Epidermal melanocyte (primary cell): ENCODE measurements at regions not wholly inside any gene's neighbourhood (a gene's known extent, or its start where the extent isn't known, plus 50 kb on each side); places are given as distances from the start of the nearest gene placed in this dataset.

Experiments
- DNase-seq: peaks from one replicate; pipeline ENCODE4 v3.0.0; 2011; ENCODE audit warnings: low spot score; ENCODE audit not compliant: insufficient read length

DNA sequence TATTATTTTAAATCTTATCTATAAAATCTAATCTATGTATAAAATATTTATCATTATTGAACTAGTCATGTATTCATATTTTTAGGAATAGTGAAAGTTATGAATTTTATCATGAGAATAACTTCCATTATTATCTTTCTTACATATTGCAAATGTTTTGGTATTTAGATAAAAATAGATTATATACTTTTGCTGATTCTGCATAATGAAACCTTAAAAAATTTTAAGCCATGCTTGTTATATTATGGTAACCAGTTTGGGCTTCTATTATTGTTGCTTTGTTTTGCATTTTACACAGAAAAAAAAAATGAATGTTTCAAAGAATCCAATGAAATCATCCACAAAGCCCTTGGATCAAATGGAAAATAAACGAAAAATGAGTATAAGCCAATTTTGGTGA is 772.5 kb downstream of the NR2F1-AS1 start:
- DNase-seq: no peak

DNA sequence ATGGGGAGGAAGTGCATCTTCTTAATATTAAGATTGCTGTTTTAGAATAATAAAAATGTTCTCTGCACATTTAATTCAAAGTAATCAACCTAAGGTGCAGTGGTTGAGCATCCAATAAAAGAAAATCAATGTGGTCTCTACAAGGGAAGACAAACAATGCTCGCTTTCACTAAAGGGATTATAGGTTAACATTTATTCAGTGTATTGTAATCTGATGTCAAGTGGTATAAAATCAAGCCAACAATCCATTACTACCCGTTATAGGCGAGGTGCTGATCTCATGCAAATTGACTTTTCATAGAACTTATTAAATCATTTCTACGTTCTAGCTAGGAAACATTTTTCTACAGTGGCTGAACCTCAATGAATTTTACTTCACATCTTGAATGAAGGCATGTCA is 773.9 kb downstream of the NR2F1-AS1 start:
- DNase-seq: no peak

DNA sequence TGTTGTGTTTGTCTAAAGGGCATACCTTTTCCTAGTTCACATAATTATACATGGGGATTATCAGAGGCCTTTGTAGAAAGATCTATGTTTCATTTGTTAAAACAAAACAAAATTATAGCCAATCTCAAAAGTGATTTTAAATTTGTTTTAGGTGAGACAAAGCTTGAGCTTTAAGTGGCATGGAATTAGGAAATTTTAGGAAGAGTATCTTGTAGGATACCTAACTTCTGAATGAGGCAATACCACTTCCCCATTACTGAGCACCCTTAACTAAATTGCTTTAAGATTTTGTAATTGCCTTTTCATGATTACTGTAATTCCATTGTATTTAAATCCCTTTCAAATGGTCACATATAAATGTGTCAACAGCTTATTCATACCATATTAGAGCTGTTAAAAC is 775.6 kb downstream of the NR2F1-AS1 start:
- no peak for DNase-seq

DNA sequence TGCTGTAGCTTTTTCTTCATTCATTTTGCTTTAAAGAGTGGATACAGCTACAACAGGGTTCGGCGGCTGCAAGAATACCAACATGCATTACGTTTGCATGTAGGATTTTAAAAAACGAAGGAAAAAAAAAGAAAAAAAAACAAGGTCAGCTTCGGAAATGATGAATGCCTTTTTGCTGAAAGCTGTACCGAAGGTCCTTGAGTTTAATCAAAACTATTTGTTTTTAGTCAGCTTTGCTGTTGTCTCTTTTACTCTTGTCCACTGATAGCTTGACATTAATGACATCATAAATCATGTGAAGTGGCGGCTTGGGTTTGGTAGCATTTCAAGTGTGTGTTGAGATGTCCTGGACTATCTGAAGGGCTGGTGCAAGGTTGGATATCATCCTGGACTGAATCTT is 779.1 kb downstream of the NR2F1-AS1 start:
- no peak for DNase-seq

DNA sequence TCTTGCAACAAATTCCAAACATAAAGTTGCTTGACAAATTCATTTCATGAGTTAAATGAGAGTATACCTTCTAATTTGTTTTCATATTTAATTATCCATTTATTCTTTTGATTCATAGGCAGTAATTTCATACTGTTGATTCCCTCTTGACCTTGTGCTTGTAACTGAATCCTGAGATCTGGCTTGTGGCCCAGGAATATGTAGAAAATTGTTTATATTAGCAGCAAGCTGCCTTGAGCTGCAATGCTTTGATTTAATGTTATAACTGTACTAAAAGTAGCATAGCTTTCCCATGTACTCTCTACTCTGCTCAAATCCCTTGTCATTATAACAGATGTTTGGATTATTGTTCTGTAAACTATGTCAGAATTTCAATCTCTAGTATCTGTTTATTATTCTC is 780.7 kb downstream of the NR2F1-AS1 start:
- DNase-seq: no peak

DNA sequence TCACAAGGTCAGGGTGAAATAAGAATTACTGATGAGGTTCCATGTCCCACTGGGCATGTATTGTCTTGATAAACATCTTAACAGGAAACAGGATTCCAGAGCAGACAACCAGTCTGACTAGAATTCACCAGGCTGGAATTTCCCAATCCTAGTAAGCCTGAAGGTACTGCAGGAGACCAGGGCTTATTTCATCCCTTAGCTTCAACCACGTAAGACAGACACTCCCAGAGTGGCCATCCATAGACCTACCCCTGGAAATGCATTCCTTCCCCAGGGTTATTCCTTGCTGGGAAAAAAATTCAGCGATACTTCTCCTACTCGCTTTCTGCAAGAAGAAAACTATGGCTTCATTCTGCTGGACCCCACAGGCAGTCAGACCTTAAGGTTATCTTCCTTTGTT is 785.4 kb downstream of the NR2F1-AS1 start:
- DNase-seq: no peak

DNA sequence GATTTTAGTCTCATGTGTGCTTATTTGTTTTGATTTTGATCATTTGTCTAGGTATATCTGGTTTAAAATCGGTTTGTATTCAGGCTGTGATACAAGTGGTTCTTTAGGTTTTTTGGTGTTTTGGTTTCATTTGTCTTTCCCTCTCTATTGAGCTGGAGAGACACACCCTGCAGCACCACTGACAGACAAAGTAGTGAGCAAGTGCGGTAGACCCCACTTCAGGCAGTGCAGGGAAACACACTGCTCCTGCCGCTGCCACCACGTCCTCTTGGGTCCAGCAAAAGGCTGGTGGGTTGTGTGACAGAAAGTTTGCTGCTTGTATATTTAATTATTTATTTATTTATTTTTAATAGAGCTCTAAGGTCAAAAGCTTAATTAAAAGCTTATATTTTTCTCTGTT is 801.0 kb downstream of the NR2F1-AS1 start:
- DNase-seq: no peak

DNA sequence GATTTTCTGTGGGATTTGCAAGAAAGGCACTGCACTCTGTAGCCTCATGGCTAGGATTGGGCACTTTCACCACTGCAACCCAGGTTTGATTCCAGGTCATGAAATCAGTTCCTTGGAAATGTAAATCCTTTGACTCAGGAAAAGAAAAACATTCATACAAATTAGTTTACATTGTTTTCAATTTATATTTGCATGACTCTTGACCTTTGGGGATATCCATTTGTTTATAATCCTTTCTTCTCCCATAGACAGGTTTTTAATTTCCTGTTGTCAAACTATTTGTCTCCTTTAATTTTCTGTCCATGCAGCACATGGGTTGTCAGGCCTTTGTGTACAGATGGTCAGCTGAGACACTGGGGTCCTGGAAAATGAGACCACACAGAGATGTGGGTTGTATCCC is 801.5 kb downstream of the NR2F1-AS1 start:
- DNase-seq: no peak

DNA sequence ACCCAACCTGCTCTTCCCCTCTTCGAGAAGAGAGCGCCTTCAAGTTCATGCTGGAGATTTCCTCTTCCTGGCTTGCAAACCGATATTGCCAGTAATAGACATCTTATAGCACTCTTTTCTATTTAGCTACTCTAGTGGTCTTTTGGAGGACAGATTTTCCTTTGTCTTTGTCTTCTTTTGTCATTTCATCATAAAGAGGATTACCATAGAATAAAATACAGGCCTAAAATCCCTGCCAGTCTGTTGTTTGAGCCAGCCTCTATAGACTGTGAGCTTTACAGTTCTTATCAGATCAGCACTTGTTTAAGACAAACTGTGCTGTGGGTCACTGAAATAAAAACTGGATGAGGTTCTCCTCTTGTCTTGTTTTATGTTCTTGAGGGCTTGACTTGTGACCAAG is 802.8 kb downstream of the NR2F1-AS1 start:
- DNase-seq: no peak

DNA sequence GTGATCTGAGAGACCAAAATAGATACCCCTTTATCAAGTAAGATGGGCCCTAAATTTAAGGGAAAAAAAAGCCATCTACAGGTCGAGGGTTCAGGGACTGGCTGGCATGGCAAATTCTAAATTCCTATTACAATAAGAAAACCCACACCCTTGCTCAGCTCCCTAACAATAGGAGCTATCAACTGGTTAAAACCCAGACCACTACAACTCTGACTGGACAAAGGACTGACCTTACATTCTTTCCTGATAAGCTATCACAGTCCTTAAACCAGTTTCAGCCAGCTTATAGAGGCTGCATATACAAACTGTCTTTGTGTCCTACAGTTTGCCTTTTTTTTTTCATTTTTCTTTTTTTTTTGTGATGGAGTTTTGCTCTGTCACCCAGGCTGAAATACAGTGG is 803.6 kb downstream of the NR2F1-AS1 start:
- no peak for DNase-seq

DNA sequence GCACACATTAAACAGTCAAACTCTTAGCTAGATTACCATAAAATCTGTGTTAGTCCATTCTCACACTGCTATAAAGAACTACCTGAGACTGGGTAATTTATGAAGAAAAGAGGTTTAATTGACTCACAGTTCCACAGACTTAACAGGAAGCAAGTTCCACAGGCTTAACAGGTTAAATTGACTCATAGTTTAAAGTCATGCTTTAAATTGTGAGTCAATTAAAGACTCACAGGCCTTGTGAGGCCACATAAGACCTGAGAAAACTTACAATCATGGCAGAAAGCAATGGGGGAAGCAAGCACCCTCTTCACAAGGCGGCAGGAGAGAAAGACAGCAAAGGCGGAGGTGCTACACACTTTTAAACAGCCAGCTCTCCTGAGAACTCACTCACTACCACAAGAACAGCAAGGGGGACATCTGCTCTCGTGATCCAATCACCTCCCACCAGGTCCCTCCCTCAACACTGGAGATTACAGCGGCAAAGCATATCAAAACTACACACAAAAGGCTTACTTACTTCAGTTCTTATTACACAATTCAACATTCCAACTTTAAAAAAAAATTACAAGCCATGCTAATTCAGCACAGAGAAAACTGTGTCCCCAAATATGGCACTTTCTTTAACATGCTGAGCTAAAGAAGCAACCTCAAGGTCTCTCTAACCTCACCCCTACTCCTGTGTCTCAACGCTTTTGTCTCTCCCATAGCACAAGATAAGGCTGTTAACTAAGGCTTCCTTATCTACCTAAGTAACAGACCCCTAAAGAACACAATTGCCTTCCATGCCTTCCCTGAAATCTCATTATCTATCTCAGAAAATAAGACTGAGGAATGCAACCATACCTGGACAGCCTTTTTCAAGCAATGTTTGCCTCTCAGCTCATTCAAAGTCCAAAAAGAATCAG is 805.1 kb downstream of the NR2F1-AS1 start:
- no peak for DNase-seq

DNA sequence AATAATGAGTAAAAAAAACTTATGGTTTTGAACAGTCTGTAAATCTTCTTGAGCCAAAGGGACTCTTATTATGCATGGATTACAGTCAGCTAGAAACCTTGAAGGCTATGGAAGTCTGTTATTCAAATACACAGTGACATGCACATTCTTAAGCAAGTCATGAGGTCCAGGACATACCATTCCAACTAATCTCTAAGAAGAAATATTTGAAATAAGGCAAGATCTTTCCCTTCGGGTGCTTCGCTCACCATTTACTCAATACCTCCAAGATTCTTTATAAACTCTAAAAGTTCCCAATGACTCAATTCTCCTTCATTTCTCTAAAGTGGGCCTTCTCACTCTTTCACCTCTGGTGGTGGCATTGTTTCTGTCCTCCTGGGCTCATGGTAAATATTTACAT is 811.0 kb downstream of the NR2F1-AS1 start:
- DNase-seq: no peak

DNA sequence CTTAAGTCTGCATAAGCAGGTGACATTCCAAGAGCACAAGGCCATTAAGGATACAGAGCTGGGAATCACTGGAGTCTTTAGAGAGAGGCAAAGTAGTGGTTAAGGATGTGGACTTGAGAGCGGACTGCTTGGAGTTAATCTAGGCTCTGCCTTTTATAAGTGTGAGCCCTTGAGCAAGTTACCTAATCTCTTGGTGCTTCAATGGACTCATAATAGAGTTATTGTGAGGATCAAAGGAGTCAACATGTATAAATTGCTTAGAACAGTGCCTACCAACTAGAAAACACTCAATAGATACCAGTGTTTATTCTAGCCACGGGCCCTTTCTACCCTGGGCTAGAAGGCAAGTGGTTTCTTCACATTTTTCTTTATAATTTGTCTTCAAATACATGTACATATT is 819.4 kb downstream of the NR2F1-AS1 start:
- DNase-seq: no peak

DNA sequence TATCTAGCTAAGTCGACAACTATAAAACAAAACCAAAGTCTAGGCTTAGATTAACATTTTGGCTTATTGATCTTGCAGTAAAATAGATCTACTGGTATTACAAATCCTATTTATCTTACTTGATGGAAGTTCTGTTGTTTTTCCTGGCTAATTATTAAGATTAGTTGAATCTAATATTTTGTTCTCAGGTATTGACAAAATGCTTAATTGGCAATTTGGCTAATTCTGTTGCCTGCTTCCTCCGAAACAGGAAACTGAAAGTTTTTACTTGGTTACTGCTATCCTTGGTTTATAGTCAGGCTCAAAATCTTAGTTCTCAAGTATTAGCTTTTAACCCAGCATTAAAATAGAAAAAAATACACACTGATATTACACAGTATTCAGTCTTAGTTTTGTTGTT is 820.5 kb downstream of the NR2F1-AS1 start:
- no peak for DNase-seq

DNA sequence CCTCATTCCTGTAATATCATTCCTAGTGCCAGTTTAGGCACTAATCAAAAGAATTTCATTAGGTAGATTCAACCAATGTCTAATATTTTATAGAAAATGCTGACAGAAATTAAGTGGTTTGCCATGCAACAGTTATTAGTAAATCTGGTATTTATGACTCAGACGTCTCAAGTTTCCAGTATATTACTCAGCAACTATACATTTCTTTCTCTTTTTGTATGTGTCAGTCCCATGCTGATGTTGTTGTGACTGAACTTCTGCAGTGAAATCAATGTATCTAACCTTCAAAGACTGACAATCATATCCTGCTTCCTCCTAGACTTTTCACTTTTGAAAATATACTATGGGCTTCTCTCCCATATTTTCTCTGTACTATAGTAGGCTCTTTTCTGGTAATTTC is 822.5 kb downstream of the NR2F1-AS1 start:
- DNase-seq: no peak

DNA sequence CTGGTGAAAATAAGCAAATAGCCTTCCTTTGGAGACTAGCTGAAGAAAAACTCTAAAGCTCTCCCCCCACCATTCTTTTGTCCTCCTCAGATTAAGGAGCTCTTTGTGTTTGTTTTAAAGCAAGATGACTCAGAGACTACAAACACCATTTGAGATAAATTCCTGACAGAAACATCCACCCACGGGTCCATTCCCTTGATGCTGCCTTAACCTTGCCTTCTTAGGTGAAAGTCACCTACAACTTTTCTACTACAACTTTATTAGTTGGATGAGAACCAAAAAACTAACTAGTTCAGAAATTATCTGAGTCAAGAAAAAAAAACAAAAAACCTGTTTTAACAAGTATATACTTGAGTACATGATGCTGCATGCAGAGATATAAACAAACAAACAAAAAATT is 831.1 kb downstream of the NR2F1-AS1 start:
- DNase-seq: no peak

DNA sequence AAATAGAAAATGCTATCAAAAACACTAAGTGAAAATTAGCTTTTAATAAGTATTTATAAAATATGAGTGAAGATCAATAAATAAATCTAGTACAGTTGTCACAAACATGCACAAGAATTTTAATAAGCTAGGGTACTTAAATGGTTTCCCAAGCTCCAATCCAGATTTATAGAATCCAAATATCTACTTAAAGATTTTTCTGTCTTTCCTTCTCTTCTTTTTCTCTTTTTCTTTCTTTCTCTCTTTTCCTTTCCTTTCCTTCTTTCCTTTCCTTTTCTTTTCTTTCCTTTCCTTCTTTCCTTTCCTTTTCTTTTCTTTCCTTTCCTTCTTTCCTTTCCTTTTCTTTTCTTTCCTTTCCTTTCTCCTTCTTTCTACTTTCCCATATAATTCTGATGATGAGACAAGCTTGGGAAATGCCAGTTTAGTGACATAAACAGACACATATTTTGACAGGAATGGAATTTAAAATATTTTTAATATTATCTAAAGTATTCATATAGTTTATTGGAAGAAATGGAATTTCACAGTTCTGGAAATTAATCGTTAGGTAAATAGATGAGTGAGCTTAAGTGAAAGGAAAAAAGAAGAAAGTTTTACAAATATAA is 832.8 kb downstream of the NR2F1-AS1 start:
- DNase-seq: no peak

DNA sequence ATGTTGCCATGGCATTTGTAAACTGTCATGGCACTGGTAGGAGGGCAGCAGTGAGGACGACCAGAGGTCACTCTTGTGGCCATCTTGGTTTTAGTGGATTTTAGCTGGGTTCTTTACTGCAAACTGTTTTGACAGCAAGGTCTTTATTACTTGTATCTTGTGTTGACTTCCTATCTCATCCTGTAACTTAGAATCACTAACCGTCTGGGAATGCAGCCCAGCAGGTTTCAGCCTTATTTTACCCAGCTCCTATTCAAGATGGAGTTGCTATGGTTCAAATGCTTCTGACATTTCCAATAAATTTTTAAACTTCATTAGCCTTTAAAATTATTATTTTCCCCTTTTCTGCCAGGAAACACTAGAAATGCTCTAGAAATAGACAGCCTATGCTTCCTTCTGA is 839.1 kb downstream of the NR2F1-AS1 start:
- DNase-seq: no peak

DNA sequence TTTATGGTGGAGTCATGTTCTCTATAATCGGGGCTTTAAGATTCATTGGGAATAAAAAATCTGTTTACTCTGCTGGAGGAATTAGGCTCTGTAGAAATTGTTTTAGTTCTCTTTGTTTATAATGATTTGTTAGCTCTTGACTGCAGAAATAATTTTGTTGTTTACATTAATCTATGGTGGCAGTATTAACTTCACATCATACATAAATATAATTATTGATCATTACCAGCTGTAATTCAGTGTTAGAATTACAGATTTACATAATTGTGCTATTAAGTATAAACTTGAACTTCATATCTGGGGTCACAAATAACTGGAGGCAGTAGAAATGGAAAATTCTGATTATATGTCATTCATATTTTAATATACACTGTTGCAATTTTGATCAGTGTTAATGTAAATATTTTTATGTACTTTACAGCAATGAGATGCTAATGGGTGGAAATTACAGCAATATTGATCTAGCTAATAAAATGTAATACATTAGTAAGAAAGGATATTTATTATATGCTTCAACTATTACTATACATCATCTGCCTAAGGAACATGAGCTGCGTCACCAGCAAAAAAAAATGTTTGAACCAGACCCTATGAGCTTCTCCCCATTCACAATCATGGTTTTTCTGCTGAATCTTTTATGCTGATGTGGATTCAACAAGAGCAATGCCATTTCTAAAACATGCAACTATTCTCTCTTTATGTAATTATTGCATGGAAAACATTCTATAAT is 846.6 kb downstream of the NR2F1-AS1 start:
- DNase-seq: no peak

DNA sequence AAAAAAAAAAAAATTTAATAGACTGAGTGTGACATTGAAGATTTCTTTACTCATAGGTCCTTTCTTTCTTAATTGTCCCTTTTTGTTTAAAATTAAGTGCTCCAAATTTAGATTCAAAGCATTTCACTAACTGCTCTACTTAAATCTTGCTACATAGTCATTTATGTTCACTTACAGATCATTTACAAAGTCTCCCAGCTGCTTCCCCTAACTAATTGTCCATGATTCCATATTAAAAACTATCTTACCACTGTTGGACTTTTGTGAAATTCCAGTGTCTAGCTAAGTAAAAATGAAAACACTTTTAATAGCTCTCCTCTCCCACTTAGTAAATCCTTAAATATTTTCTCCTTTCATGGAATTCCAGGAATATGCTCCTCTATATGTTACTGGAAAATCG is 850.5 kb downstream of the NR2F1-AS1 start:
- DNase-seq: no peak

DNA sequence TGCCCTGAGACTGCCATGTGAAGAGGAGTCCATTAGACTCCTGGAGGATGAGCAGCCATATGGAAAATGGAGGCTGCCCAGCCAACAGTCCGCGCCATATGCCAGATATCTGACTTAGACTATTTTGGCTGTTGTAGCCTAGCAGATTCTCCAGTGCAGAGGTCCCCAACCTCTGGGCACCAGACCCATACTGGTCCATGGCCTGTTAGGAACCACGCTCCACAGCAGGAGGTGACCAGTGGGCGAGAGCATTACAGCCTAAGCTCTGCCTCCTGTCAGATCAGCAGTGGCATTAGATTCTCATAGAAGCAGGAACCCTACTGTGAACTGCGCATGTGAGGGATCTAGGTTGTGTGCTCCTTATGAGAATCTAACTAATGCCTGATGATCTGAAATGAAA is 851.9 kb downstream of the NR2F1-AS1 start:
- DNase-seq: no peak

DNA sequence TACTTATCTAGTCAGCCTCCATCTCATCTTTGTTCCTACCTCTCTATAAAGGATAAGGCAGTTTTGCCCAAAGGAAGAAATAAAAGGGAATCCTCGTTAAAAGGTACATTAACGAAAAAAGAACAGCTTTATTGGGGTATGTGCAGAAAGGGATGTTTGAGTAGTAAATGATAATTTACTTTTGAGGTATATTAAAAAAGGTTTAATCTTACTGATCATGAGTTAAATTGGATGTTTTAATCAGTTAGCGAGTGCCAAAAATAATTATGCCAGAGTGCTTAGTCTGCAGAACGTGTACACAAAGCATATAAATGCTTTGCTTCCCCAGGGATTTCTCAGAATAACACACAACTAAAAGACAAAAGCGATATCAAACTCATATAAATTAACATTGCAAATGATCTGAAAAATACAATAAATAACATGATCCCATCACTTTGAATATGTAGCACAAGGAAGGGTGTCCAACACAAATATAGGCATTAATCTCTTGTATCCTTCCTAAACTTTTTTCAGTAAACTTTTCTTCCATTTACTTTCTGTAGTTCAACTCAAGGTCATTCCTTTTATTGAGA is 865.0 kb downstream of the NR2F1-AS1 start:
- no peak for DNase-seq
